ENCODE measurements at regions not wholly inside any gene's neighbourhood (a gene's known extent, or its start where the extent isn't known, plus 50 kb on each side); places are given as distances from the start of the nearest gene placed in this dataset.

DNA sequence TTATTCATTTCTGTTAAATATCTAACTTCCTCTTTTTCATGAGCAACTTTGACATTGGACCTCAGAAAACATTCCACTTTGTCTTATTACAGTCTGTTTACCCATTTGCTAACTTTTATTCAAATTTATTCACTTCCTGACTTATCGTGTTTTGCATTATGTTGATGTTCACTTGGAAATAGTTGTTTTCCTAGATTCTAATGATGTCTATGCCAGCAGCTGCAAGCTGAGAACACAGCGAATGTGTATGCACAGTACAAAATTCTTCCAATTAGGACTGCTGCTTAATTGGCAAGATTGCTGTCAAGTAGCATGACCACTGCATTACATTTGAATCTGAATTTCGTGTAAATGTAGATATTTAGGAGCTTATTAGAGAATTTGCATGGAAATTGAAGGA lies 61.5 kb upstream of the GRIA4 start:
- no peak for TF ChIP-seq EP300 (IDR thresholded peaks at IDR 0.05)
- TF ChIP-seq, protein P1, sequence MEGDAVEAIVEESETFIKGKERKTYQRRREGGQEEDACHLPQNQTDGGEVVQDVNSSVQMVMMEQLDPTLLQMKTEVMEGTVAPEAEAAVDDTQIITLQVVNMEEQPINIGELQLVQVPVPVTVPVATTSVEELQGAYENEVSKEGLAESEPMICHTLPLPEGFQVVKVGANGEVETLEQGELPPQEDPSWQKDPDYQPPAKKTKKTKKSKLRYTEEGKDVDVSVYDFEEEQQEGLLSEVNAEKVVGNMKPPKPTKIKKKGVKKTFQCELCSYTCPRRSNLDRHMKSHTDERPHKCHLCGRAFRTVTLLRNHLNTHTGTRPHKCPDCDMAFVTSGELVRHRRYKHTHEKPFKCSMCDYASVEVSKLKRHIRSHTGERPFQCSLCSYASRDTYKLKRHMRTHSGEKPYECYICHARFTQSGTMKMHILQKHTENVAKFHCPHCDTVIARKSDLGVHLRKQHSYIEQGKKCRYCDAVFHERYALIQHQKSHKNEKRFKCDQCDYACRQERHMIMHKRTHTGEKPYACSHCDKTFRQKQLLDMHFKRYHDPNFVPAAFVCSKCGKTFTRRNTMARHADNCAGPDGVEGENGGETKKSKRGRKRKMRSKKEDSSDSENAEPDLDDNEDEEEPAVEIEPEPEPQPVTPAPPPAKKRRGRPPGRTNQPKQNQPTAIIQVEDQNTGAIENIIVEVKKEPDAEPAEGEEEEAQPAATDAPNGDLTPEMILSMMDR (IDR thresholded peaks at IDR 0.05) = no peak

Data from esophagus muscularis mucosa (tissue), 3 donors.